Epithelial cell of proximal tubule (primary cell): ENCODE measurements at regions not wholly inside any gene's neighbourhood (a gene's known extent, or its start where the extent isn't known, plus 50 kb on each side); places are given as distances from the start of the nearest gene placed in this dataset.

Experiments used
- DNase-seq: peaks from one replicate; pipeline ENCODE4 v3.0.0-alpha.2; 2011; ENCODE audit warnings: low read depth
- H3K4me3 ChIP-seq: 2 replicates; pipeline ENCODE4 v1.5.1; 2011; ENCODE audit warnings: low read depth, mild to moderate bottlenecking, low read length
- TF ChIP-seq, protein P1 (sequence below): conservative IDR thresholded peaks from 2 replicates; pipeline ENCODE4 v1.5.1; 2012; ENCODE audit warnings: low read depth, mild to moderate bottlenecking, low read length

DNA sequence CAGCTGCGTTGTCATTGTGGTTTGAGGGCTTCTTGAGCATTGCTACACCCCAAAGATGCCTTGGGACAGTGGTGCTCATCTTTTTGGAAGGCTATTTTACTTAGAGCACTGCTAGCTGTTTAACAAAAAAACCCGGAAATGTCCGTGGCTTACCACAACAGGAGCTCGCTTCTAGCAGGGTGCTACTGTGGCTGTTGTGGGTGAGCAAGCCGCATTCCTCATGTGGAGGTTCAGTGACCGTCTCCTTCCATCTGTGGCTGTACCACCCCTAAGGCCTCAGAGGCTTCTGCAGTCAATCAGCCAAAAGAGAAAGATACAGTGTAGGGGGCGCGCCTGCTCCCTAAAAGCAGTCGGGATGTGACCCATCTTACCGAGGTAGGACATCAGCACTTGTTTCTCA is 1004.2 kb downstream of the UQCRFS1 start:
- TF ChIP-seq, protein P1, sequence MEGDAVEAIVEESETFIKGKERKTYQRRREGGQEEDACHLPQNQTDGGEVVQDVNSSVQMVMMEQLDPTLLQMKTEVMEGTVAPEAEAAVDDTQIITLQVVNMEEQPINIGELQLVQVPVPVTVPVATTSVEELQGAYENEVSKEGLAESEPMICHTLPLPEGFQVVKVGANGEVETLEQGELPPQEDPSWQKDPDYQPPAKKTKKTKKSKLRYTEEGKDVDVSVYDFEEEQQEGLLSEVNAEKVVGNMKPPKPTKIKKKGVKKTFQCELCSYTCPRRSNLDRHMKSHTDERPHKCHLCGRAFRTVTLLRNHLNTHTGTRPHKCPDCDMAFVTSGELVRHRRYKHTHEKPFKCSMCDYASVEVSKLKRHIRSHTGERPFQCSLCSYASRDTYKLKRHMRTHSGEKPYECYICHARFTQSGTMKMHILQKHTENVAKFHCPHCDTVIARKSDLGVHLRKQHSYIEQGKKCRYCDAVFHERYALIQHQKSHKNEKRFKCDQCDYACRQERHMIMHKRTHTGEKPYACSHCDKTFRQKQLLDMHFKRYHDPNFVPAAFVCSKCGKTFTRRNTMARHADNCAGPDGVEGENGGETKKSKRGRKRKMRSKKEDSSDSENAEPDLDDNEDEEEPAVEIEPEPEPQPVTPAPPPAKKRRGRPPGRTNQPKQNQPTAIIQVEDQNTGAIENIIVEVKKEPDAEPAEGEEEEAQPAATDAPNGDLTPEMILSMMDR, result no peak
- no peak for DNase-seq
- H3K4me3 ChIP-seq, result no peak overlapping the region

DNA sequence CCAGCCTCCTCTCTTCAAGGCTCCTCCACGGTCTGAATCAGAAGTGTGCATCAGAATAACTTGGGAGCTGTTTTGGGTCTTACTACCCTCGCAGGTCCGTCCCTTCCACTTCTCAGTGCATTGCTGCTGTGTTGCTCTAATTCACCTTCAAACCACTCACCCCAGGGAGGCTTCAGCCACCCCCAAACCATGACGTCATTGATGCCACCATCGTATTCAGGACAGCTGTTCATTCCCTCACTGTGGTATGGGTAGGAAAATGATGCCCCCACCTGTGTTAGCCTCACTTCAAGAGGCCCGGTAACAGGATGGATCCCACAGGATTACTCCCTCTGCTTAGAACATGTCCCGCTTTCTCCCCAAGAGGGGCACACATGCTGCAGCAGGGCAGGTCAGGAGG is 1005.7 kb downstream of the UQCRFS1 start:
- DNase-seq, result no peak
- TF ChIP-seq, protein P1, result no peak
- H3K4me3 ChIP-seq, result no peak overlapping the region

DNA sequence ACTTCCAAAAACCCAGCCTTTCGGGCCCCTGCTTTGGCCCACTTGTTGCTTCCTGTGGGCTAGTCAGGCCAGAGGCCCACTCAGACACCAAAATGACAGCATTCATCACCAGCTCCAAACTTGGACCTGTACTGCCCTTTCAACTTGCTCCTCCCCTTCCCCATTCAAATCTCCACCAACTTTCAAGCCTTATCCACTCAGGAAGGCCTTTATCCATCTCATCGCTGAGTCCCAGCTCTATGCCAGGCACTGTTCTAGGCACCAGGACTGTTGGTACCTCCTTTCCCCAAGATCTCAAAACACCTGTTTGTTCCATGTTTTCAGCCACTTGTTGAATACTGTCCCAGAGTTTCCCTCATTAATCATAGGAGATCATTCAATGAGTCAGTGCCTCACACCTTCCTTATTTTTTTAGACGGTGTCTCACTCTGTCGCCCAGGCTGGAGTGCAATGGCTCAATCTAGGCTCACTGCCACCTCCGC is 1011.4 kb downstream of the UQCRFS1 start:
- DNase-seq, result no peak
- TF ChIP-seq, protein P1, result no peak
- no peak overlapping the region for H3K4me3 ChIP-seq

DNA sequence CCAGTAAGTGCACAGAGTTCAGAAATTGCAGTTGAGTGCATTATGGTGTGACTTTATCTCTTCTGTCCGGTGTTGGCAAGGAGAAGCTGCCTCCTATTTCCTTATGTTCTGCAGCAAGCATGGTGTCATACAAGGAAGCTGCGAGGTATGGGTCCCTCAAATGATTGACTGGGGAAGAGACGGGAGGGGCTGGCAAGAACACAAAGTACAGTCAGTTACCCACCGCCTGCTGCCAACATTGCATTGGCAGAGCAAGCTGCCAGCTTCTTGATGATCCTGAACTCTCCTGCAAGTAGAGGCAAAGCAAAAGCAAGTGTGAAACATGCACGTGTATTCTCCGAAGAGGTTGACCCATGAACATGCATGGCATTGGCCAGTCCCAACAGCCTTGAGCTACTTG is 1013.6 kb downstream of the UQCRFS1 start:
- no peak for DNase-seq
- TF ChIP-seq, protein P1, result no peak
- H3K4me3 ChIP-seq, result no peak overlapping the region

DNA sequence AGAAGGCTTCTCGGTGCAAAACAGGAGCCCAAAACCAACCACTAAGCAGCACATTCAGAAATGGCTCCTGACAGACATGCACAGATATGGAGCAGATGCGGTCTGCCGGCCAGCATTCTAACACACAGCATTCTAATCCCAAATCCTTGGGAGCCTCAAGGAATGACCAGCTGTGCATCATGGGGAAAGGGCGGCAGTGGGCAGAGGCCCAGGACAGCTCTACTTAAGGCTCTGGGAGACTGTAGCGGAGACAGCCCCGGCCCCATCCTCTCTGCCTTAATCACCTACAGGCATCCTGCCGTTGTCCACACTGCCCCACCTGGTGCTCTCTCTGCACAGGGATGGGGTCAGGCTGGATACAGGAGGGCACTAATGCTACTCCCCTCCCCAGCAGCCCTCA is 1016.0 kb downstream of the UQCRFS1 start:
- TF ChIP-seq, protein P1, result no peak
- no peak overlapping the region for H3K4me3 ChIP-seq
- DNase-seq, result no peak

DNA sequence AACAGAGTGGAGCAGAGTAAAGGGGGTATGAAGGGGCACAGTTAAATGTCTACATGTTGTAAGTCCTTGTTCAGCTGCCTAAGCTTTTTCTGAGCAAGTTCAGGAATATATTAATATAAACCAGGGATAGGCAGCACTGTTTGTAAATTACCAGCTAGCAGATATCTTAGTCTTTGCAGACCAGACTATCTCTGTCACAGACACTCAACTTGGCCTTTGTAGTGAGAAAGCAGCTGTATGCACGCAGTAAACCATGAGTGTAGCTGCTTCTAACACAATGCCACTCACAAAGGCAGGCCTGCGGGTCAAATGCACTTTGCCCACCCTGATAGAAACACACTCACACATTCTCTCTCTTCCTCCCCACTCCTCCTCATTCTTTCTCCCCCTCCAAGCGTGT is 1016.9 kb downstream of the UQCRFS1 start:
- TF ChIP-seq, protein P1, result no peak
- no peak for DNase-seq
- no peak overlapping the region for H3K4me3 ChIP-seq

DNA sequence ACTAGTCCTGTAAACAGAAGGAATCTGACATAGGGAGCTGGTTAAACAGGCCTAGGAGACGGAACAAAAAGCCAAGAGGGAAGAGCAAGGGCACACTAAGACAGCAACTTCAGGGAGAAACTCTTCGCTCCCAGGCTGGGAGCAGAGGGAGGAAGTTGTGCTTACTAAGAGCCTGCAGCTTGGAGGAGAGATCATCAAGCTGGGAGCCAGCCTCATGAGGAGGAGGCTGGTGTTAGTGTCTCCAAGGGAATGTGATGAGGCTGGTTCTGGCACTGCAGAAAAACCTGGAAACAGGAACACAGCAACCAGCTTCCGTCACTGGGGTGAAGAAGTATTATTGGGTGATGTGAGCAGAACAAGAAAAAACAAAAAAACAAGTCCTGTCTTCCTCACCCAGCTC is 1027.3 kb downstream of the UQCRFS1 start:
- H3K4me3 ChIP-seq, result no peak overlapping the region
- TF ChIP-seq, protein P1, result no peak
- no peak for DNase-seq
